Inflammatory macrophage treated with lipopolysaccharide for 1 hour (primary cell): ENCODE measurements at regions not wholly inside any gene's neighbourhood (a gene's known extent, or its start where the extent isn't known, plus 50 kb on each side); places are given as distances from the start of the nearest gene placed in this dataset.
"Not testable (repeated sequence)": the region's sequence is repeated elsewhere in the genome, so short reads cannot be mapped to it uniquely, and the experiment has no call there.

ENCODE experiments used
- DNase-seq, 2 donors: peaks; one replicate each; pipeline ENCODE4 v3.0.0-alpha.2; 2020 to 2022

- DNase-seq: peak; percentile 66 to 82
These were observed 256.4 kb downstream of the NR2F2 start for GRCh38 chr15:96586901-96587300.

GRCh38 chr15:96589864-96590263 is 259.4 kb downstream of the NR2F2 start:
- DNase-seq: no peak

GRCh38 chr15:96593735-96594134 is 263.2 kb downstream of the NR2F2 start:
- DNase-seq: no peak

GRCh38 chr15:96595951-96596350 is 265.5 kb downstream of the NR2F2 start:
- no peak for DNase-seq

GRCh38 chr15:96598514-96598913 is 268.0 kb downstream of the NR2F2 start:
- DNase-seq: no peak

GRCh38 chr15:96599268-96599667 is 268.8 kb downstream of the NR2F2 start:
- no peak for DNase-seq

GRCh38 chr15:96600350-96600749 is 269.9 kb downstream of the NR2F2 start:
- DNase-seq: no peak

- no peak for DNase-seq
These were observed 276.1 kb downstream of the NR2F2 start for GRCh38 chr15:96606617-96607016.

GRCh38 chr15:96610757-96611156 is 280.3 kb downstream of the NR2F2 start:
- no peak for DNase-seq

GRCh38 chr15:96612917-96613316 is 282.4 kb downstream of the NR2F2 start:
- no peak for DNase-seq

GRCh38 chr15:96619174-96619573 is 288.7 kb downstream of the NR2F2 start:
- no peak for DNase-seq

GRCh38 chr15:96622714-96623113 is 292.2 kb downstream of the NR2F2 start:
- DNase-seq: no peak

GRCh38 chr15:96625256-96625655 is 294.8 kb downstream of the NR2F2 start:
- no peak for DNase-seq

GRCh38 chr15:96627031-96627568 is 296.6 kb downstream of the NR2F2 start:
- DNase-seq: no peak

- no peak for DNase-seq
These were observed 299.0 kb downstream of the NR2F2 start for GRCh38 chr15:96629511-96629910.

GRCh38 chr15:96638793-96639192 is 308.3 kb downstream of the NR2F2 start:
- no peak for DNase-seq

- no peak for DNase-seq
These were observed 315.3 kb downstream of the NR2F2 start for GRCh38 chr15:96645796-96646195.

- DNase-seq: no peak
These were observed 318.4 kb downstream of the NR2F2 start for GRCh38 chr15:96648866-96649265.

GRCh38 chr15:96657096-96657495 is 326.6 kb downstream of the NR2F2 start:
- DNase-seq: no peak

GRCh38 chr15:96666979-96667378 is 336.5 kb downstream of the NR2F2 start:
- DNase-seq: not testable (repeated sequence)

GRCh38 chr15:96670389-96670788 is 339.9 kb downstream of the NR2F2 start:
- DNase-seq: no peak

- no peak for DNase-seq
These were observed 342.1 kb downstream of the NR2F2 start for GRCh38 chr15:96672629-96673028.

GRCh38 chr15:96678386-96678785 is 347.9 kb downstream of the NR2F2 start:
- no peak for DNase-seq

- DNase-seq: no peak
These were observed 357.0 kb downstream of the NR2F2 start for GRCh38 chr15:96687388-96688107.

GRCh38 chr15:96690733-96691132 is 360.2 kb downstream of the NR2F2 start:
- no peak for DNase-seq
